GM12873 (cell line): ENCODE measurements at regions not wholly inside any gene's neighbourhood (a gene's known extent, or its start where the extent isn't known, plus 50 kb on each side); places are given as distances from the start of the nearest gene placed in this dataset.

Experiments used
- TF ChIP-seq, protein P1 (sequence below): IDR thresholded peaks from 2 replicates; pipeline ENCODE4 v1.5.1; 2012; ENCODE audit warnings: low read depth, mild to moderate bottlenecking, moderate library complexity, low read length, control low read depth; ENCODE audit not compliant: insufficient read depth; ENCODE audit errors: missing control alignments

GRCh38 chr9:93825348-93826115, 129.6 kb downstream of the BARX1 start:
- TF ChIP-seq, protein P1, sequence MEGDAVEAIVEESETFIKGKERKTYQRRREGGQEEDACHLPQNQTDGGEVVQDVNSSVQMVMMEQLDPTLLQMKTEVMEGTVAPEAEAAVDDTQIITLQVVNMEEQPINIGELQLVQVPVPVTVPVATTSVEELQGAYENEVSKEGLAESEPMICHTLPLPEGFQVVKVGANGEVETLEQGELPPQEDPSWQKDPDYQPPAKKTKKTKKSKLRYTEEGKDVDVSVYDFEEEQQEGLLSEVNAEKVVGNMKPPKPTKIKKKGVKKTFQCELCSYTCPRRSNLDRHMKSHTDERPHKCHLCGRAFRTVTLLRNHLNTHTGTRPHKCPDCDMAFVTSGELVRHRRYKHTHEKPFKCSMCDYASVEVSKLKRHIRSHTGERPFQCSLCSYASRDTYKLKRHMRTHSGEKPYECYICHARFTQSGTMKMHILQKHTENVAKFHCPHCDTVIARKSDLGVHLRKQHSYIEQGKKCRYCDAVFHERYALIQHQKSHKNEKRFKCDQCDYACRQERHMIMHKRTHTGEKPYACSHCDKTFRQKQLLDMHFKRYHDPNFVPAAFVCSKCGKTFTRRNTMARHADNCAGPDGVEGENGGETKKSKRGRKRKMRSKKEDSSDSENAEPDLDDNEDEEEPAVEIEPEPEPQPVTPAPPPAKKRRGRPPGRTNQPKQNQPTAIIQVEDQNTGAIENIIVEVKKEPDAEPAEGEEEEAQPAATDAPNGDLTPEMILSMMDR = no peak

- TF ChIP-seq, protein P1 = no peak
Measured at GRCh38 chr9:93824386-93825294, 130.5 kb downstream of the BARX1 start.

- TF ChIP-seq, protein P1 = no peak
Measured at GRCh38 chr9:93823245-93824072, 131.7 kb downstream of the BARX1 start.

DNA sequence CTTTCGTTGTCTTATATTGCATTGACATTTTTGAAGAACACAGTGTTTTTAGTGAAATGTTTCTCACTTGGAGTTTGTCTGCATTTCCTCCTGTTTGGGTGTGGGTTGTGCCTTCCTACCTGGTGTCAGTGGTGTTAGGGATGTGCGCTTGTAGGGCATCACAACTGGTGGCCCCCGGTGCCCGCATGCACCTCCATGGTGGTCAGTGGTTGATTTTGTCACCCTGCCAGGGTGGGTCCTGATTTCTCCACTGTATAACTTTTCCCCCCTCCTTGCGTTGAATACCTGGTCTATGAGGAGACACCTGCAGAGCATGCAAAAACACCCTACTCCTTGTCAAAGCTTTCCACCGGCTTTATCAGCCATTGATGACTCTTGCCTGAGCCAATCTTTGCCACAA, 132.9 kb downstream of the BARX1 start:
- TF ChIP-seq, protein P1 = no peak

DNA sequence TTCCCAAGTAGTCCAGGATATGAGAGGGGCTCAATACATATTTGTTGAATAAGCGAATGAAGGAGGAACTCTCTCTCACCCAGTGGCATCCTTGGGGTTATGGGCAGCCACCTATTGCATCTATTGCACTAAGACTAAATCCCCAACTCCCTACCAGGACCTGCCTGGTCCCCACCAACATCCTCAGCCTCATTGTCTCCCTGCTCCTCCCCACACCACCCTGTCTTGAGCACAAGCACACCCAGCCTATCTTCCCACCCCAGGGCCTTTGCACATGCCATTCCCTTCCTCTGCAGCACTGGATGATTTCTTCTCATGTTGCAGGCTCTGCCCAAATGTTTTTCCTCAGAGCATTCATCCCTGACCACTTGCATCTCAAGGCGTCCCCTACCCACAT, 133.8 kb downstream of the BARX1 start:
- TF ChIP-seq, protein P1 = no peak

DNA sequence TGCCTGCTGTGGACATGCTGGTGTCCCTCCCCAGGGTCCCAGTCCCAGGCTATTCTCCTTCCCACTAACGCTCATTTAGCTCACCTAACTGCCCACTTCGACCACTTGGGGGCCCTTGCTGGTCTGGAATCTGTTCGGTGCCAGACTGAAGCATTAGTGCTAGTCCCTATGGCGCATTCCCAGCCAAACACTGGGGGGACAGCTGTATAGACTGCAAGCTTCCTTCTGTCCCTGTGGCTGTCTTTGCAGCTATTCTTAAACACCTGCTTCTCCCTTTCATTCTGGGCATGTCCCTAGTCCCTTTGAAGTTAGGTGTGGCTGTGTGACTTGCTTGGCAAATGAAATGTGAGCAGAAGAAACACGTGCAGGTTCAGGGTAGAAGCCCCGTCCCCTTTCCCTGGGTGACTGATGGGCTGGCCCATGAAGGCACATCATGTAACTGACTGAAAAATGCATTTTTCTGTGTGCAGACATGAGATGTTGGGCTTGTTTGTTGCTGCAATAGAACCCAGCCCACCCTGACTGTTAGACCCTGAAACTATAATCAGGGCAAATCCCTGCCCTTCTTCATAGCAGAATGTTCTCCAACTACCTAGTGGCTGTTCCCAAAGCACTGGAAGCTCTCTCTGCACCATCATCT, 134.4 kb downstream of the BARX1 start:
- TF ChIP-seq, protein P1 = peak; percentile 14
